NB4 (cell line): ENCODE measurements at regions not wholly inside any gene's neighbourhood (a gene's known extent, or its start where the extent isn't known, plus 50 kb on each side); places are given as distances from the start of the nearest gene placed in this dataset.
"Not testable (repeated sequence)": the region's sequence is repeated elsewhere in the genome, so short reads cannot be mapped to it uniquely, and the experiment has no call there.

Source experiments
- DNase-seq: peaks from one replicate; pipeline ENCODE4 v3.0.0; 2010; ENCODE audit warnings: low read depth
- H3K4me3 ChIP-seq: one replicate; pipeline ENCODE4 v1.5.1; 2011; ENCODE audit warnings: mild to moderate bottlenecking, low read depth, low read length, moderate library complexity
- MYC ChIP-seq: IDR thresholded peaks from 2 replicates; pipeline ENCODE4 v1.6.1; 2011; ENCODE audit warnings: low read depth, low read length
- POLR2A ChIP-seq: IDR thresholded peaks from 2 replicates; pipeline ENCODE4 v1.6.1; 2011; ENCODE audit warnings: mild to moderate bottlenecking; ENCODE audit not compliant: insufficient read length; ENCODE audit errors: extremely low read depth
- TF ChIP-seq, protein P1 (sequence below): IDR thresholded peaks from 2 replicates; pipeline ENCODE4 v1.6.1; 2011; ENCODE audit warnings: low read depth, low read length
- TF ChIP-seq, protein P2 (sequence below): IDR thresholded peaks from one replicate; pipeline ENCODE4 v1.5.1; 2012; ENCODE audit warnings: low read depth, low read length

DNA sequence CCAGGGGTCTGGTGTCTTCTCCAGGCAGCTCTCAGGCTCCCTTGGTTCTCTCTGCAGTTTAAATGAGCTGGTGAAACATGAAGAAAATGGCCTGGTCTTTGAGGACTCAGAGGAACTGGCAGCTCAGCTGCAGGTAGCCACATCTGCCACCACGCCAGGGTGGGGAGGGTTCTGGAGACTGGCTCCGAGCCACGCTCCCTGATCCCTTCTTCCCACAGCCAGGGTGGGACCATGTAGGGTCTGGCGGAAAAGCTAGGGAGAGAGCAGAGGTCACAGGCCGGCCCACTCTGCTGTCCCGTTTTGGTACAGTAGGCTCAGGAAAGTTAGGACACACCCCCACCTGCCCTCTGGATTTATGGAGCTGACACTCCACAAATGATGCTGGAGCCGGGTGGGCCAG is 103.5 kb upstream of the CCZ1B start:
- H3K4me3 ChIP-seq, DNase-seq: not testable (repeated sequence)

DNA sequence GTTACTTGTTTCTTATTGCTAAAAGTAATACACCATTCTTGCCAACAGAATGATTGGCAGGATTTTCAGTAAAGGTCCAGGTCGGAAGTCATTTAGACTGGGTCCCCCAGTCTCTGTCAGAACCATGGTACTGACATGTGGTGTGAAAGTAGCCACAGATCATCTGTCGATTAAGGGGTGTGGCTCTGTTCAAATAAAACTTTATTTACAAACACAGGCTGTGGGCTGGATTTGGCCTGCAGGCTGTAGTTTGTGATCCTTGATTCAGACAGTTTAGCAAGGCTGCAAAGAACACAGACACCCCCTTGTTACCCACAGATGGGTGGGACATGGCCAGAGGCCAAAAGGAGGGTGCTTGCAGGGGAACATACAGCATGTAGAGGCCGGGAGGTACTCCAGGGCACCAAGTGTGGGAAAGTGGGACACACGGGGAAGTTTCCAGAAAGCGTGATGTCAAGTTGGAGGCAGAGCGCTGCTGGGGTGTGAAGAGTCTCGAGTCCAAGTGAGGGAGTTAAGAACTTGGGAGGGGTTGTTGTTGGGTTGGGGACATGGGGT is 104.1 kb upstream of the CCZ1B start:
- not testable (repeated sequence) for DNase-seq, H3K4me3 ChIP-seq

DNA sequence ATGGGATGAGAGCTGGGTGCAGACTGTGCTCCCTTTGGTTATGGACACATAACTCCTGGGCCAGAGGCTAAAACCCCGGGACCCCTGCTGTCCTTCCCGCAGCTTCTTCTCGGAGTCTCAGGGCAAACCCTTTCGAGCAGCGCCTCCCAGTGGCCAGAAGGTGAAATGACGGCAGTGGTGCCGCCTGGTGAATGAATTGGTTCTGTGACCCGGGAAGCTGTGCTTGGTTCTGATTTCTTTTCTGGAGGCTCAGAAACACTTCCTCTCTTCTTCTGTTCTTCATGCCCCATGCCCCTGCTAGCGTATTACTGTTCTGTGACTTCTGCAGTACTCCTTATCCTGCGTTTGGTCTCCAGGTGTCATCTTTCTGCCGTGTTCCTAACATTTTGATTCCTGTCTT is 104.7 kb upstream of the CCZ1B start:
- peak; percentile 30 for DNase-seq

DNA sequence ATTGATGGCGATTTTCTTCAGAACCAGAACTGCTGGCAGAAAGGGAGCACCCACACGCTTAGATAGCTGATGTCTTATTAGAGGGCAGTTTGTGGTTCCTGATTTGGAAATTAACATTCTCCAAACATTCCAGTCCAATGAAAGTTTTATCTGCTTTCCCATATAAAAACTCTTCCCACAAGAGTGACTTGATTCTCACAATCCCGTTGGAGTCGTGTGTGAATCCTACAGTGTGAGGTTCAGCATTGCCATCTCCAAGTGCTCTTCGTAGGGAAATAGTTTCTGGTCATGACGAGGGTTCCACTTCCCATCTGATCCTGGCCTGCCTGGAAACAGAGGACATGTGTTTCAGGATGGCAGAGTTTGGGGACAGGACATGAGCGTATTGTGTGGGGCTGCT is 105.4 kb upstream of the CCZ1B start:
- not testable (repeated sequence) for DNase-seq, H3K4me3 ChIP-seq

More for the DNA sequence above, 104.7 kb upstream of the CCZ1B start:
- not testable (repeated sequence) for H3K4me3 ChIP-seq

DNA sequence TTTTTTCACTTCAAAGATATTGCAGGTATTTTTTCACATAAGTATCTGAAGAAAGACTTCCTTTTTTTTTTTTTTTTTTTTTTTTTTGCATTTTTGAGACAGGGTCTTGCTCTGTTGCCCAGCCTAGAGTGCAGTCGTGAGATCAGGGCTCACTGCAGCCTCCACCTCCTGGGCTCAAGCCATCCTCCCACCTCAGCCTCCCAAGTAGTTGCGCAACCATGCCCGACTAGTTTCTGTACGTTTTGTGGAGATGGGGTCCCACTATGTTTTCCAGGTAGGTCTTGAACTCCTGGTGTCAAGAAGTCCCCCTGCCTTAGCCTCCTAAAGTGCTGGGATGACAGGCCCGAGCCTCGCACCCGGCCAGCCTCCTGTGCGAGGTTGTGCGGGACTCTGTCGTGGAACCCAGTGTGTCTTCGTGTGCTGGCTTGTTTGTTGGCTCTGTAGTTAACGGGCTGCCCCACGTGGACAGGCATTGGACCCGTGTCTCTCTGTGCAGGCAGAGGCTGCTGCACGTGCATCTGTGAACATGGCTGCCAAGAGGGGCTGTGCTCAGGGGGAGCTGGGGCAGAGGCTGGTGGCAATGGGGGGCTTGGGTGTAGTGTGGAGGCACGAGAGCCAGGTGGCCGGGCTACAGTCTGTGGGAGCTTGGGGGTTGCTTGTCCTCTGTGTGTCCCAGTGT is 108.0 kb upstream of the CCZ1B start:
- not testable (repeated sequence) for H3K4me3 ChIP-seq

DNA sequence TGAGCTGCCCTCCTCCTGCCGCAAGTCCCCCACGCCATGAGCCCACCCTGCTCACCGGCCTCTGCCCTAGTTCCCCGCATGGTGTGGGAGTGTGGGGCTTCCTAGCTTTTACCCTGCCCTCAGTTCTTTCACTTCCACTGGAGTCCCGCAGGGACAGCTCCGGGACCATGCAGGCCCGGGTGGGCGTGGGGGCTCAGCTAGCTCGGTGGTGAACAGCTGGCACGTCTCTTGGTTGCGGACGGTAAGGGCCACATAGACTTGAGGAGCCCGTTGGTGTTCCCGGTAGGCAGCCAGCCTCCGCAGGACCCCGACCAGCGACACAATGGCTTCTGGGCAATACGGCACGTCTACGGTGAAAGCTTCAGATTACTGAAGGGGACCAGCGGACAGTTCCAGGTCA is 108.9 kb upstream of the CCZ1B start:
- DNase-seq, result no peak
- TF ChIP-seq MYC (no peak), POLR2A (no peak)
- TF ChIP-seq, protein P1, sequence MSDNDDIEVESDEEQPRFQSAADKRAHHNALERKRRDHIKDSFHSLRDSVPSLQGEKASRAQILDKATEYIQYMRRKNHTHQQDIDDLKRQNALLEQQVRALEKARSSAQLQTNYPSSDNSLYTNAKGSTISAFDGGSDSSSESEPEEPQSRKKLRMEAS, result no peak
- TF ChIP-seq, protein P2, sequence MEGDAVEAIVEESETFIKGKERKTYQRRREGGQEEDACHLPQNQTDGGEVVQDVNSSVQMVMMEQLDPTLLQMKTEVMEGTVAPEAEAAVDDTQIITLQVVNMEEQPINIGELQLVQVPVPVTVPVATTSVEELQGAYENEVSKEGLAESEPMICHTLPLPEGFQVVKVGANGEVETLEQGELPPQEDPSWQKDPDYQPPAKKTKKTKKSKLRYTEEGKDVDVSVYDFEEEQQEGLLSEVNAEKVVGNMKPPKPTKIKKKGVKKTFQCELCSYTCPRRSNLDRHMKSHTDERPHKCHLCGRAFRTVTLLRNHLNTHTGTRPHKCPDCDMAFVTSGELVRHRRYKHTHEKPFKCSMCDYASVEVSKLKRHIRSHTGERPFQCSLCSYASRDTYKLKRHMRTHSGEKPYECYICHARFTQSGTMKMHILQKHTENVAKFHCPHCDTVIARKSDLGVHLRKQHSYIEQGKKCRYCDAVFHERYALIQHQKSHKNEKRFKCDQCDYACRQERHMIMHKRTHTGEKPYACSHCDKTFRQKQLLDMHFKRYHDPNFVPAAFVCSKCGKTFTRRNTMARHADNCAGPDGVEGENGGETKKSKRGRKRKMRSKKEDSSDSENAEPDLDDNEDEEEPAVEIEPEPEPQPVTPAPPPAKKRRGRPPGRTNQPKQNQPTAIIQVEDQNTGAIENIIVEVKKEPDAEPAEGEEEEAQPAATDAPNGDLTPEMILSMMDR, result no peak
- H3K4me3 ChIP-seq, result no peak overlapping the region

More for the DNA sequence above, 108.0 kb upstream of the CCZ1B start:
- DNase-seq, result not testable (repeated sequence)

DNA sequence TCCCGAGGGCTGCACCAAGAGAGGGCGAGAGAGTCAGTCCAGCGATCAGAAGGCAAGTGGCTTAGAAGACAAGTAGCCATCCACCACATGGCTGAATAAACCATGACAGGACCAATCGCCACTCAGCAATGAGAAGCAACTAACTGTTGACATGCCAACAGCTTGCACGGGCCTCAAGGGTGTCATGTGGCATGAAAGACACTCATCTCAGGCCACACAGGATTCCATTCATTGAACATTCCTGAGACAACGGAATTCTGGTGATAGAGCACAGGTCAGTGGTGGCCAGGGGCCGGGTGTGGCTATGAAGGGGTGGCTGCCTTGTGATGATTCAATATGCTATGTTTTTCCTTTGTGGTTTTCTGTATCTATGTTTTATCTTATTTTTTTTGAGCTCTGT is 110.6 kb upstream of the CCZ1B start:
- DNase-seq, H3K4me3 ChIP-seq: not testable (repeated sequence)

DNA sequence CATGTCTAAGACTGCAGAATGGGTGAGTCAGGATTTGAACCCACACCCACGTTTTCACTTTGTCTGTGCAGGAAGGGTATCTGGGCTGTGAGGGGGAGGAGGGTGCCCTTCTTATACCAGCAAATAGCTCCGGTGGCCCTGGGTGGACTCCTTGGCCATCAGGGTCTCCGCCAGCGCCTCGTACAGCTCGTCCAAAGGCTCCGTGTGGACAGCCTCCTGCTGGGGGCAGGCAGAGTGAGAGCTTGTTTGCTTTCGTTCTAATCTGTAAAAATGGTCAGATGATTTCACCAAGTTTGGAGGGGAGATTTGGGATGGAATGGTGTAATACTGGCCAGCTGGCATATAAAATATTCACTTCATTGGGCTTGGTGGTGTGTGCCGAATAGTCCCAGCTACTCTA is 111.7 kb upstream of the CCZ1B start:
- not testable (repeated sequence) for DNase-seq, H3K4me3 ChIP-seq

DNA sequence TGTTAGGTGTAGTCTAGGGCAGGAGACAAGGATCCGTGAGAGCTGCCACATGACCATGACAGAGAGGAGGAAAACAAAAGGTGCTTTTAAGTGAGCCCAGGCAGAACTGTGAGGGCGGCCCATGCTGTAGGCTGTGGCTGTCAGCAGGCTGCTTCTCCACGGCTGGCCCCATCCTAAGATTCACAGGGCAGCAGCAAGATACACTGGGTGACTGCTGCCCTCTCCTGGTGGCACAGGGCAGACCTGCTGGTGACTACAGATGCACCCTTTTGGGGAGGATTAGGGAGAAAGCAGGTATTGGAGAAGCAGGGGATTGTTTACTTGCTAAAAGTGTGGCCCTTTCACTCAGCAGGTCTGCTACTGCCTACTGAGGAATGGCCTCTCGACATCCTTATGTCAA is 112.2 kb upstream of the CCZ1B start:
- peak; percentile 43 for DNase-seq
- H3K4me3 ChIP-seq, result not testable (repeated sequence)
- TF ChIP-seq, protein P2, result peak; percentile 54

DNA sequence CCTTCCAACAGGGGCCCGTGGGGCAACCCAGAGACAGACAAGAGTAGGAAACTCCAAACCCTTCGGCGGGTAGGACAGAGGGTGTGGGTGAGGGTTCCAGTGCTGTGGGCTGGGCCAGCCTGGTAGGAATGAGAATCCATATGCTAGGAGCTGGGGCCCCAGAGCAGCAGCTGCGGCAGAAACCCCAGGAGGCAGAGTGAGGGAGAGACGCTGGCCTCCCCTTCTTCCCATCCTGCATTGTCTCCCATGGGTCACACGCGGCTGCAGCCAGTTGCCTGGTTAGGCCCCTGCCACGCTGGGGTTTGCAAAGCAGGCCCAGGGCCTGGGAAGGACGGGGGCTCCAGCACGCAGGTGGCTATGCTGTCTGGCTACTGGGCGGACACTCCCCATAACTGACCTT is 113.1 kb upstream of the CCZ1B start:
- H3K4me3 ChIP-seq, result not testable (repeated sequence)
- peak; percentile 24 for DNase-seq

DNA sequence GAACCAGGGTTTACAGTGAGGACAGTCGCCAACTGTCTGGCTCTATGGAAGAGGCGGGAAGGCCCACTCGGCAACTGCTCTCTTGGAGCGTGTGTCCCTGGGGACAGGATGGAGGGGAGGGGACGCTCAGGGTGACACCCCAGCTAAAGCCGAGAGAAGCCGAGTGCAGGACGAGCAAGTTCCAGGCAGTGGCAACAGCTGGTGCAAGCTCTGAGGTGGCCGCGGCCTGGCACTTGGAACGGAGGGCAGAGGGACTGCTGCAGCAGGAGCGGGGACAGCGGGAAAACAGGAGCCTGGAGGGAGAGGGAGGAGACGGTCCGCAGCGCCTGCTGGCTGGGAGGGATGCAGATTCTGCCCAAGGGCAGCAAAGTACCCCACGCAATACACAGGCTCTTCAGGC is 113.8 kb upstream of the CCZ1B start:
- DNase-seq, H3K4me3 ChIP-seq: not testable (repeated sequence)

DNA sequence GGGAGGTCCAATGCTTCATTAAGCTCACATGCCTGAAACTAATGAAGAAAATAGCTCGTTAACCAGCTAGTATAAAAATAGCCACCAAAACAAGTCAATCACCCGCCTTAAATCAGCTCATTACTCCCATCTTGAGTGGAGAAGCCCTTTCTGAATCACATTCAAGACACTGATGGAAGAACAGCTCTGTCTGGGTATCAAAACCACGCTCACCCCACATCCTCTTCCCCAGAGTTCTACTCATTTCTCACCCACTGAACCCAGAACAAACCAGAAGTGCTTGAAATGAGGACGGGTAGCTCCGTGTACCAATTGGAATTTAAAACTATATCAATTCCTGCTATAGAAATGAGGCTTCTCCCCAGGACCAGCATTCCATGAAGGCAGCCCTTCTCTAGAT is 120.8 kb upstream of the CCZ1B start:
- DNase-seq, H3K4me3 ChIP-seq: not testable (repeated sequence)

DNA sequence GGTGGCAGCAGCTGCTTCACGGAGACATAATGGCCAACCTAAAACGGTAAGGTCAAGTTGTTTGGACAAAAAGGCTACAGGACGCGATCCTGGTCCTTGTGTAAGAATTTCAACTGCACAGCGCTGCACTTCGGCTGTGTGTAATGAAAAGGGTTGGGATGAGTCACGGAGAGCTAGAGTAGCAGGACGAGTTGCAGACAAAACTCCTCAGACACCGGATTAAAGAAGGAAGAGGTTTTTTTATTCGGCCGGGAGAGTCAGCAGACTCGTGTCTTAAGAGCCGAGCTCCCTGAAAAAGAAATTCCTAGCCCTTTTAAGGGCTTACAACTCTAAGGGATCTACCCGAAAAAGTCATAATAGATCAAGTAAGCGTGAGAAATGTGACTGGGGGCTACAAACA is 124.2 kb upstream of the CCZ1B start:
- H3K4me3 ChIP-seq, DNase-seq: not testable (repeated sequence)

DNA sequence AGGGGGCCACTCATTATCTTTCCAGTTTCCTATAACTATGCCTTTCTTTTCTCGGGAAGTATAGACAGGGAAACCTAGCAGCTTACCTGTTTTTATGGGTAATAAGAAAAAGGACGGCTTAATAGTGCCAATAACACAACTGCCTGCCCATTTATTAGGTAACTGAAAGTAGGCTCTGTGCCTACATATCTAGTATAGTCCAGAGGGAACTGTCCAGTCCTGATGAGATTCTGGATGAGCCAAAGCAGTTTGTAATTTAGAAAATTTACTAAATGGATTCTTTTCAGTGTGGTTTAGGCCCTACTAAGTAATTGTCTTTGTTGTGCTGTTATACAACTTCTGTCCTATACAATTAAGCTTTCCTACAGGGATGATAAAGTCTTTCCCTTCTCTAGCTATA is 125.5 kb upstream of the CCZ1B start:
- not testable (repeated sequence) for DNase-seq, H3K4me3 ChIP-seq
